B cell (primary cell): ENCODE measurements at regions not wholly inside any gene's neighbourhood (a gene's known extent, or its start where the extent isn't known, plus 50 kb on each side); places are given as distances from the start of the nearest gene placed in this dataset.

Experiments used
- ATAC-seq: fragments of 200-7000 bp; cut with Tn5 transposase; one replicate; pipeline ENCODE4 v1.10.0; 2021; ENCODE audit warnings: low read depth, mild to moderate bottlenecking, moderate number of reproducible peaks, moderate library complexity
- CTCF ChIA-PET: fragments of 350-600 bp; sonication (Branson Sonifier 250); formaldehyde crosslinking; loops from one replicate; lab custom pipeline; 2021; ENCODE audit warnings: antibody characterized with exemption, inconsistent platforms; lab: Charles Lee
- POLR2A ChIA-PET: fragments of 350-600 bp; sonication (Branson Sonifier 250); formaldehyde crosslinking; loops from one replicate; lab custom pipeline; 2021; ENCODE audit warnings: antibody characterized with exemption; lab: Charles Lee
- DNase-seq: peaks from one replicate; pipeline ENCODE4 v3.0.0; 2013
- H2AFZ ChIP-seq: 2 replicates; pipeline ENCODE4 v1.6.1; 2012; ENCODE audit warnings: mild to moderate bottlenecking, low read depth, low read length; ENCODE audit not compliant: insufficient read depth, poor library complexity, severe bottlenecking
- H3K27ac ChIP-seq, 2 donors: 1 replicate in 1 of 2; 2 replicates in 1 of 2; pipeline ENCODE4 v1.5.1; 2012 to 2013; ENCODE audit warnings: low read length in 2 of 2, mild to moderate bottlenecking in 2 of 2, moderate library complexity in 1 of 2
- H3K27me3 ChIP-seq, 4 experiments: fragments of 200-600 bp in 1 of 4; sonication (generic) in 1 of 4; replicated peaks in 1 of 4; 1 replicate in 2 of 4; 2 replicates in 2 of 4; pipeline versions ENCODE4 v1.6.1 to v1.7.0; 2013 to 2016; ENCODE audit warnings: low read length in 3 of 4, mild to moderate bottlenecking in 2 of 4, mixed read lengths in 1 of 4, moderate library complexity in 1 of 4; ENCODE audit not compliant: insufficient read depth in 4 of 4, control insufficient read depth in 3 of 4; ENCODE audit errors: control extremely low read depth in 1 of 4
- H3K36me3 ChIP-seq, 2 experiments: replicated peaks in 1 of 2; 1 replicate in 1 of 2; 2 replicates in 1 of 2; pipeline versions ENCODE4 v1.6.1 to v1.7.1; 2013; ENCODE audit warnings: low read length in 1 of 2; ENCODE audit not compliant: insufficient read depth in 2 of 2, control insufficient read depth in 1 of 2; ENCODE audit errors: control extremely low read depth in 1 of 2, extremely low read depth in 1 of 2
- H3K4me1 ChIP-seq, 2 donors: fragments of 200-600 bp in 1 of 2; sonication (generic) in 1 of 2; 1 replicate in 1 of 2; 2 replicates in 1 of 2; pipeline versions ENCODE4 v1.5.1 to v1.6.1; 2013 to 2017; ENCODE audit warnings: low read length in 2 of 2; ENCODE audit not compliant: control insufficient read depth in 2 of 2, insufficient read depth in 2 of 2
- H3K4me2 ChIP-seq: replicated peaks from 2 replicates; pipeline ENCODE3; 2012; ENCODE audit warnings: mild to moderate bottlenecking, low read depth, low read length; ENCODE audit not compliant: poor library complexity, severe bottlenecking
- H3K4me3 ChIP-seq, 5 experiments: fragments of 200-600 bp in 1 of 5; sonication (generic) in 1 of 5; 1 replicate in 3 of 5; 2 replicates in 2 of 5; pipeline versions ENCODE4 v1.5.1 to v1.7.0; 2011 to 2016; ENCODE audit warnings: low read length in 4 of 5, mild to moderate bottlenecking in 4 of 5, low read depth in 2 of 5, control low read depth in 1 of 5, moderate library complexity in 1 of 5; ENCODE audit not compliant: insufficient read depth in 1 of 5; ENCODE audit errors: control extremely low read depth in 1 of 5, extremely low read depth in 1 of 5
- H3K79me2 ChIP-seq: fragments of 200-600 bp; sonication (generic); one replicate; pipeline ENCODE4 v1.6.0; 2016; ENCODE audit warnings: low read length; ENCODE audit not compliant: control insufficient read depth, insufficient read depth
- H3K9ac ChIP-seq: fragments of 200-600 bp; sonication (generic); 2 replicates; pipeline ENCODE4 v1.6.1; 2017; ENCODE audit warnings: mild to moderate bottlenecking, low read length, moderate library complexity
- H3K9me3 ChIP-seq, 3 donors: one replicate each; pipeline versions ENCODE4 v1.6.1 to v1.7.1; 2013; ENCODE audit warnings: low read length in 2 of 3; ENCODE audit not compliant: control insufficient read depth in 2 of 3, insufficient read depth in 1 of 3; ENCODE audit errors: control extremely low read depth in 1 of 3
- H4K20me1 ChIP-seq: 2 replicates; pipeline ENCODE4 v1.6.0; 2012; ENCODE audit warnings: mild to moderate bottlenecking, low read length; ENCODE audit not compliant: insufficient read depth, control insufficient read depth, poor library complexity, severe bottlenecking
- H3K27ac Mint-ChIP-seq: one replicate; pipeline ENCODE4 v1.8.0; 2021; ENCODE audit warnings: mixed read lengths
- H3K27me3 Mint-ChIP-seq: one replicate; pipeline ENCODE4 v1.8.0; 2021; ENCODE audit warnings: mixed read lengths
- H3K4me1 Mint-ChIP-seq: one replicate; pipeline ENCODE4 v1.8.0; 2021; ENCODE audit warnings: mixed read lengths
- H3K4me3 Mint-ChIP-seq: one replicate; pipeline ENCODE4 v1.8.0; 2021; ENCODE audit warnings: mixed read lengths
- H3K9me3 Mint-ChIP-seq: one replicate; pipeline ENCODE4 v1.8.0; 2022; ENCODE audit warnings: mixed read lengths; ENCODE audit not compliant: insufficient read depth
- CTCF ChIP-seq: fragments of 200-600 bp; IDR thresholded peaks from one replicate; pipeline ENCODE4 v1.8.0; 2022; ENCODE audit warnings: antibody characterized with exemption, mild to moderate bottlenecking
- EZH2 ChIP-seq: IDR thresholded peaks from 2 replicates; pipeline ENCODE4 v1.6.1; 2012; ENCODE audit warnings: borderline replicate concordance, low read depth, mild to moderate bottlenecking, moderate library complexity, low read length; ENCODE audit not compliant: insufficient read depth, poor library complexity, severe bottlenecking
- WGBS: methylation state at CpG from one replicate; pipeline ENCODE4 v1.1.5; 2013; ENCODE audit warnings: missing lambda C conversion rate; ENCODE audit not compliant: insufficient coverage; 5-methylcytosine and 5-hydroxymethylcytosine counted together
- intact Hi-C: fragments of 100-400 bp; cut with micrococcal nuclease; formaldehyde crosslinking; loops from one replicate; pipeline ENCODE4 v1.10.0; 2022

- Histone ChIP-seq H2AFZ (no peak overlapping the region), H3K27ac (no peak overlapping the region), H3K4me3 (no peak overlapping the region), H3K79me2 (no peaks in the 10 kb centered on the region), H3K4me2 (no peak overlapping the region), H3K36me3 (no peaks in the 10 kb centered on the region), H3K9ac (no peak overlapping the region), H3K4me1 (no peaks in the 10 kb centered on the region), H3K9me3 (no peaks in the 10 kb centered on the region), H4K20me1 (no peaks in the 10 kb centered on the region), H3K27me3 (no peaks in the 10 kb centered on the region)
- Mint-ChIP-seq H3K27ac (no peak overlapping the region), H3K4me1 (no peaks in the 10 kb centered on the region), H3K9me3 (no peaks in the 10 kb centered on the region), H3K4me3 (no peak overlapping the region), H3K27me3 (no peaks in the 10 kb centered on the region)
- no peak for ATAC-seq
- TF ChIP-seq EZH2 (no peak), CTCF (no peak)
- DNase-seq: no peak
- intact Hi-C loops: no loop called here
- ChIA-PET CTCF (no interaction called here), POLR2A (no interaction called here)
- WGBS: 86% methylated on average over 8 of the region's 8 CpGs
Observed at GRCh38 chr13:99809496-99809895, 162.1 kb downstream of the ZIC5 start.

- Histone ChIP-seq H3K4me2 (no peak overlapping the region), H3K79me2 (no peaks in the 10 kb centered on the region), H3K4me3 (no peak overlapping the region), H3K27me3 (no peaks in the 10 kb centered on the region), H3K9ac (no peak overlapping the region), H4K20me1 (no peaks in the 10 kb centered on the region), H2AFZ (no peak overlapping the region), H3K4me1 (no peaks in the 10 kb centered on the region), H3K9me3 (no peaks in the 10 kb centered on the region), H3K27ac (no peak overlapping the region), H3K36me3 (no peaks in the 10 kb centered on the region)
- ATAC-seq: no peak
- no peak for DNase-seq
- intact Hi-C loops: no loop called here
- ChIA-PET POLR2A (no interaction called here), CTCF (no interaction called here)
- TF ChIP-seq CTCF: no peak
- TF ChIP-seq EZH2: no peak
- Mint-ChIP-seq H3K27me3 (no peaks in the 10 kb centered on the region), H3K27ac (no peak overlapping the region), H3K9me3 (no peaks in the 10 kb centered on the region), H3K4me3 (no peak overlapping the region), H3K4me1 (no peaks in the 10 kb centered on the region)
- no CpG with 5 or more reads among the region's 1 CpG for whole genome bisulfite sequencing
Observed at GRCh38 chr13:99808786-99809185, 162.8 kb downstream of the ZIC5 start.
